A549 (cell line): ENCODE measurements at regions not wholly inside any gene's neighbourhood (a gene's known extent, or its start where the extent isn't known, plus 50 kb on each side); places are given as distances from the start of the nearest gene placed in this dataset.

ENCODE experiments used
- ATAC-seq, 2 experiments: fragments of 200-7000 bp in 1 of 2; fragments of >200 bp in 1 of 2; cut with Nextera tagmentation in 1 of 2; cut with Tn5 transposase in 1 of 2; 3 replicates each; pipeline versions ENCODE4 v1.8.0 to v1.9.1; 2018 to 2020; ENCODE audit warnings: mild to moderate bottlenecking in 1 of 2, moderate library complexity in 1 of 2
- CTCF ChIA-PET: fragments of 300-600 bp; sonication (Branson Sonifier 250); formaldehyde crosslinking; extraction: SDS; loops from one replicate; lab custom pipeline; 2021; ENCODE audit warnings: antibody characterized with exemption, inconsistent platforms; lab: Yijun Ruan, JAX
- POLR2A ChIA-PET: fragments of 350-600 bp; formaldehyde crosslinking; extraction: SDS; loops from one replicate; lab custom pipeline; 2021; ENCODE audit warnings: antibody characterized with exemption, inconsistent platforms; lab: Yijun Ruan, JAX
- DNase-seq, 2 experiments: peaks; one replicate each; pipeline versions ENCODE4 v3.0.0 to v3.0.0-alpha.2; 2011 to 2016; ENCODE audit warnings: low read depth in 1 of 2, low spot score in 1 of 2
- FAIRE-seq: peaks from 2 replicates; lab custom pipeline; 2011; peaks lifted over from hg19 to GRCh38; lab: Jason Lieb, UNC
- H3K27ac ChIP-seq, 2 experiments: fragments of >200 bp; sonication (Bioruptor Twin); formaldehyde crosslinking; 3 replicates each; pipeline ENCODE4 v1.5.1; 2016 to 2017
- H3K4me1 ChIP-seq: fragments of >200 bp; sonication (Bioruptor Twin); formaldehyde crosslinking; 3 replicates; pipeline ENCODE4 v1.6.1; 2016
- H3K4me2 ChIP-seq: fragments of >200 bp; sonication (Bioruptor Twin); formaldehyde crosslinking; 3 replicates; pipeline ENCODE4 v1.6.1; 2016
- H3K4me3 ChIP-seq: fragments of >200 bp; sonication (Bioruptor Twin); formaldehyde crosslinking; 3 replicates; pipeline ENCODE4 v1.5.1; 2016
- H3K9me3 ChIP-seq: fragments of >200 bp; sonication (Bioruptor Twin); formaldehyde crosslinking; 3 replicates; pipeline ENCODE4 v1.6.1; 2016
- BCL3 ChIP-seq: fragments of >200 bp; sonication (Bioruptor Twin); formaldehyde crosslinking; IDR thresholded peaks from 3 replicates; pipeline ENCODE4 v1.6.1; 2016
- BHLHE40 ChIP-seq: IDR thresholded peaks from 2 replicates; pipeline ENCODE4 v1.6.1; 2012; ENCODE audit warnings: low read depth, low read length, inconsistent platforms
- CBX2 ChIP-seq: fragments of 200-600 bp; sonication (generic); IDR thresholded peaks from 2 replicates; pipeline ENCODE4 v1.6.1; 2016; ENCODE audit warnings: low read depth, mild to moderate bottlenecking, borderline replicate concordance
- CHD2 ChIP-seq: fragments of 150-350 bp; IDR thresholded peaks from 2 replicates; pipeline ENCODE4 v1.6.1; 2014; ENCODE audit warnings: low read length; ENCODE audit not compliant: partially characterized antibody
- EP300 ChIP-seq, 2 experiments: fragments of >200 bp; sonication (Bioruptor Twin); formaldehyde crosslinking; IDR thresholded peaks; 2 replicates in 1 of 2; 3 replicates in 1 of 2; pipeline ENCODE4 v1.6.1; 2016 to 2017
- FOSL2 ChIP-seq, 2 experiments: fragments of 450-650 bp in 1 of 2; fragments of >200 bp in 1 of 2; sonication (Bioruptor Twin) in 1 of 2; formaldehyde crosslinking; IDR thresholded peaks; 2 replicates each; pipeline versions ENCODE4 v1.5.0 to v1.6.1; 2016 to 2020; ENCODE audit warnings: mild to moderate bottlenecking in 1 of 2, moderate library complexity in 1 of 2
- FOXS1 ChIP-seq: fragments of 250-450 bp; sonication (Bioruptor Pico); IDR thresholded peaks from 2 replicates; pipeline ENCODE4 v1.5.0; 2020; ENCODE audit warnings: mild to moderate bottlenecking, moderate library complexity
- HMGXB4 ChIP-seq: fragments of 250-450 bp; sonication (Bioruptor Pico); IDR thresholded peaks from 2 replicates; pipeline ENCODE4 v1.5.0; 2021; ENCODE audit warnings: mild to moderate bottlenecking, moderate library complexity, borderline replicate concordance
- HOXB5 ChIP-seq: fragments of 250-450 bp; sonication (Bioruptor Pico); IDR thresholded peaks from 2 replicates; pipeline ENCODE4 v1.5.0; 2020; ENCODE audit warnings: mild to moderate bottlenecking, moderate library complexity
- MAFK ChIP-seq: fragments of 450-650 bp; IDR thresholded peaks from 2 replicates; pipeline ENCODE4 v1.6.1; 2014; ENCODE audit not compliant: partially characterized antibody
- NFE2L2 ChIP-seq: fragments of 150-350 bp; conservative IDR thresholded peaks from 2 replicates; pipeline ENCODE4 v1.6.1; 2014; ENCODE audit warnings: low read length
- PHF8 ChIP-seq: fragments of 200-600 bp; sonication (generic); IDR thresholded peaks from 2 replicates; pipeline ENCODE4 v1.6.1; 2016; ENCODE audit warnings: low read depth, mild to moderate bottlenecking, antibody characterized with exemption, moderate library complexity, borderline replicate concordance
- RARB ChIP-seq: fragments of 250-450 bp; sonication (Bioruptor Pico); IDR thresholded peaks from 2 replicates; pipeline ENCODE4 v1.8.0; 2021; ENCODE audit warnings: mild to moderate bottlenecking, moderate library complexity
- RFX5 ChIP-seq: fragments of 450-650 bp; IDR thresholded peaks from 2 replicates; pipeline ENCODE4 v1.7.1; 2014; ENCODE audit warnings: antibody characterized with exemption, mild to moderate bottlenecking, moderate library complexity
- SMC3 ChIP-seq: fragments of >200 bp; sonication (Bioruptor Twin); formaldehyde crosslinking; IDR thresholded peaks from 3 replicates; pipeline ENCODE4 v1.6.1; 2018; ENCODE audit warnings: inconsistent platforms
- TFCP2L1 ChIP-seq: fragments of 250-450 bp; sonication (Bioruptor Pico); IDR thresholded peaks from 2 replicates; pipeline ENCODE4 v1.5.0; 2021; ENCODE audit warnings: mild to moderate bottlenecking
- ZC3H11A ChIP-seq: fragments of 450-650 bp; IDR thresholded peaks from 2 replicates; pipeline ENCODE4 v1.6.1; 2014; ENCODE audit warnings: antibody characterized with exemption, mild to moderate bottlenecking
- WGBS: methylation state at CpG from one replicate; pipeline ENCODE4 v1.1.6; 2017; ENCODE audit errors: missing lambda C conversion rate; 5-methylcytosine and 5-hydroxymethylcytosine counted together

GRCh38 chr7:41900532-41900931 is 197.6 kb upstream of the INHBA start:
- no peak for TF ChIP-seq TFCP2L1 (CRISPR knock-in tag)
- TF ChIP-seq HOXB5 (CRISPR knock-in tag), result no peak
- TF ChIP-seq FOSL2 (IDR thresholded peaks at IDR 0.05), result no peak
- TF ChIP-seq FOSL2 (CRISPR knock-in tag; IDR thresholded peaks at IDR 0.05), result peak; percentile 25; the same call in 1 of the 2 replicates
- TF ChIP-seq HMGXB4 (CRISPR knock-in tag), result no peak
- Histone ChIP-seq H3K27ac (no peak overlapping the region), H3K4me2 (no peak overlapping the region), H3K9me3 (no peaks in the 10 kb centered on the region; the same call in 2 of the 3 replicates), H3K4me1 (no peaks in the 10 kb centered on the region), H3K4me3 (no peak overlapping the region)
- FAIRE-seq (no peak), DNase-seq (no peak), ATAC-seq (no peak)
- WGBS, result 0% methylated on average over 2 of the region's 2 CpGs
- ChIA-PET CTCF (interaction anchor here (0.7 kb wide), 1 partner anchor 40 kb away, joined by 3 read pairs; no protein-coding TSS in a partner anchor), POLR2A (no interaction called here)

- ChIA-PET CTCF (interaction anchor here (0.7 kb wide), 1 partner anchor 41 kb away, joined by 3 read pairs; no protein-coding TSS in a partner anchor), POLR2A (no interaction called here)
- Histone ChIP-seq H3K4me2 (no peak overlapping the region), H3K9me3 (no peaks in the 10 kb centered on the region; the same call in 2 of the 3 replicates), H3K4me1 (no peaks in the 10 kb centered on the region), H3K4me3 (no peak overlapping the region), H3K27ac (no peak overlapping the region)
- no peak for DNase-seq
- no peak for TF ChIP-seq CHD2
- TF ChIP-seq HMGXB4 (CRISPR knock-in tag), result no peak
- TF ChIP-seq RARB, result no peak
- TF ChIP-seq FOXS1 (CRISPR knock-in tag), result no peak
- TF ChIP-seq ZC3H11A, result no peak
- TF ChIP-seq SMC3, result no peak
- TF ChIP-seq BCL3, result no peak
- ATAC-seq, result no peak
- WGBS, result 16% methylated on average over 4 of the region's 4 CpGs
- no peak for FAIRE-seq
Measured at GRCh38 chr7:41899823-41900433, 197.0 kb upstream of the INHBA start.

GRCh38 chr7:41893656-41894055 is 190.8 kb upstream of the INHBA start:
- ATAC-seq (no peak), DNase-seq (no peak), FAIRE-seq (no peak)
- no peak for TF ChIP-seq NFE2L2
- ChIA-PET CTCF (no interaction called here), POLR2A (no interaction called here)
- Histone ChIP-seq H3K4me1 (no peaks in the 10 kb centered on the region), H3K9me3 (no peaks in the 10 kb centered on the region), H3K27ac (no peak overlapping the region), H3K4me2 (no peak overlapping the region), H3K4me3 (no peak overlapping the region)
- 41% methylated on average over 2 of the region's 2 CpGs for WGBS

GRCh38 chr7:41892356-41893100 is 189.6 kb upstream of the INHBA start:
- CTCF ChIA-PET, result no interaction called here
- no peak overlapping the region for H3K4me2 ChIP-seq
- H3K4me3 ChIP-seq, result no peak overlapping the region
- POLR2A ChIA-PET, result no interaction called here
- no peak for DNase-seq
- TF ChIP-seq BHLHE40, result no peak
- TF ChIP-seq CBX2, result no peak
- TF ChIP-seq RARB, result no peak
- no peak for TF ChIP-seq HOXB5 (CRISPR knock-in tag)
- no peak for TF ChIP-seq MAFK
- no peak for TF ChIP-seq EP300 (IDR thresholded peaks at IDR 0.05)
- TF ChIP-seq HMGXB4 (CRISPR knock-in tag), result no peak
- no peak for TF ChIP-seq RFX5
- no peak for TF ChIP-seq PHF8
- H3K27ac ChIP-seq, result no peak overlapping the region
- H3K4me1 ChIP-seq, result no peaks in the 10 kb centered on the region
- 0 out of 6 replicates have a peak, but pooled peaks of 1 of the 2 experiments have one; percentile 36 for ATAC-seq
- WGBS, result 66% methylated on average over 2 of the region's 2 CpGs
- no peaks in the 10 kb centered on the region for H3K9me3 ChIP-seq
- no peak for FAIRE-seq
